SJCRH30 (cell line): ENCODE measurements at regions not wholly inside any gene's neighbourhood (a gene's known extent, or its start where the extent isn't known, plus 50 kb on each side); places are given as distances from the start of the nearest gene placed in this dataset.
"Not testable (repeated sequence)": the region's sequence is repeated elsewhere in the genome, so short reads cannot be mapped to it uniquely, and the experiment has no call there.

Experiments used
- DNase-seq, 2 experiments: peaks; one replicate each; pipeline ENCODE4 v3.0.0-alpha.2; 2015 to 2020
- H3K27ac ChIP-seq: fragments of 250-450 bp; sonication (Bioruptor Pico); 2 replicates; pipeline ENCODE4 v1.5.1; 2020; ENCODE audit warnings: mild to moderate bottlenecking, moderate library complexity
- H3K27me3 ChIP-seq: fragments of 250-450 bp; sonication (Bioruptor Pico); 2 replicates; pipeline ENCODE4 v1.5.1; 2020; ENCODE audit warnings: mild to moderate bottlenecking, moderate library complexity
- H3K36me3 ChIP-seq: fragments of 250-450 bp; sonication (Bioruptor Pico); 2 replicates; pipeline ENCODE4 v1.5.1; 2020; ENCODE audit warnings: mild to moderate bottlenecking, moderate library complexity
- H3K4me1 ChIP-seq: fragments of 250-450 bp; sonication (Bioruptor Pico); 2 replicates; pipeline ENCODE4 v1.5.1; 2020; ENCODE audit warnings: mild to moderate bottlenecking, moderate library complexity
- H3K4me3 ChIP-seq: fragments of 250-450 bp; sonication (Bioruptor Pico); 2 replicates; pipeline ENCODE4 v1.5.1; 2020; ENCODE audit warnings: mild to moderate bottlenecking, moderate library complexity
- H3K9me3 ChIP-seq: fragments of 250-450 bp; sonication (Bioruptor Pico); replicated peaks from 2 replicates; pipeline ENCODE4 v1.5.1; 2020; ENCODE audit warnings: mild to moderate bottlenecking, moderate library complexity

DNA sequence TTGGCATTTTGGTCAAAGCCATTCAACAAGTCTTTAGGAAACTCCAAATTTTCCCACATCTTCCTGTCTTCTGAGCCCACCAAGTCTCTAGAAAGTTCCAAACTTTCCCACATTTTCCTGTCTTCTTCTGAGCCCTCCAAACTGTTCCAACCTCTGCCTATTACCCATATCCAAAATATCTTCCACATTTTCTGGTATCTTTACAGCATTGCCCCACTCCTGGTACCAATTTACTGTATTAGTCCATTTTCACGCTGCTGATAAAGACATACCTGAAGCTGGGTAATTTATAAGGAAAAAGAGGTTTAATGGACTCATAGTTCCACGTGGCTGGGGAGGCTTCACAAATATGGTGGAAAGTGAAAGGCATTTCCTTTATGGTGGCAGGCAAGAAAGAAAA lies 56.1 kb upstream of the GABRA3 start:
- not testable (repeated sequence) for H3K36me3 ChIP-seq, H3K4me3 ChIP-seq, H3K9me3 ChIP-seq, H3K27ac ChIP-seq, H3K27me3 ChIP-seq, H3K4me1 ChIP-seq, DNase-seq

DNA sequence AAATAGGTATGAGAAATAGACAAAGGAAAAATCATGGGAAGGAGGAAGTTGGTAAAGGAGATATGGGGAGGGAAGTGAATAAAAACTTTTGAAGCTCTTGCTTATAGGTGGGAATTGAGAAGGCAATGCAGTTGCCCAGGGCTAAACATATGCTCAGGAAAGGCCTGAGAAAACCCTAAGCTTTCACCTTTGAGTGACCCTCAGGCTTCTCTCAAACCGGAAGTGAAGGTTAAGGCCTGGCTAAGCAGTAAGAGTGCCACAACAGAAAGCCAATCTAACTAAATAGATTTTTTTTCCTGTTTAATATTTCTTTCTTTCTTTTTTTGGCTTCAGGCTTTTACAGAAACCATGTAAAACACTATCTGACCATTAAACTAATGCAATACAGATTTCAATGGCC lies 69.5 kb upstream of the GABRA3 start:
- H3K4me3 ChIP-seq: no peak overlapping the region
- H3K4me1 ChIP-seq: no peaks in the 10 kb centered on the region
- no peaks in the 10 kb centered on the region for H3K9me3 ChIP-seq
- H3K27ac ChIP-seq: no peak overlapping the region
- H3K27me3 ChIP-seq: no peaks in the 10 kb centered on the region
- no peak for DNase-seq
- no peaks in the 10 kb centered on the region for H3K36me3 ChIP-seq

DNA sequence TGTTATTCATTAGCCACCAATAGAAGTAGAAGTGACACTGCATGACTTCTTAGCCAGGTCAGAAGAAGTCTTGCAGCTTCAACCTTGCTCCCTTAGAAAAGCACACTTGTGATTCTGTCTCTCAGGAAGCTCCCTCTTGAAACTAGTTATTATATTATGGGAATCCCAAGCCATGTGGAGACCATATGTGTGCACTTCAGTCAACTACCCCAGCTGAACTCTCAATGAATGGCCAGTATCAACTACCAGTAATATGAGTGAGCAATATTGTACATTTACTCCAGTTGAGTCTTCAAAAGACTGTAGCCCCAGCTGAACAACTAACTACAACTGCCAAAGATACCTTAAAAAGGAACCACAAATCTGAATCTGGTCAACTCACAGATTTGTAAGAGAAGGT lies 77.1 kb upstream of the GABRA3 start:
- no peaks in the 10 kb centered on the region for H3K27me3 ChIP-seq
- H3K9me3 ChIP-seq: no peaks in the 10 kb centered on the region
- DNase-seq: no peak
- H3K4me1 ChIP-seq: no peaks in the 10 kb centered on the region
- H3K36me3 ChIP-seq: no peaks in the 10 kb centered on the region
- H3K27ac ChIP-seq: no peak overlapping the region
- H3K4me3 ChIP-seq: no peak overlapping the region

DNA sequence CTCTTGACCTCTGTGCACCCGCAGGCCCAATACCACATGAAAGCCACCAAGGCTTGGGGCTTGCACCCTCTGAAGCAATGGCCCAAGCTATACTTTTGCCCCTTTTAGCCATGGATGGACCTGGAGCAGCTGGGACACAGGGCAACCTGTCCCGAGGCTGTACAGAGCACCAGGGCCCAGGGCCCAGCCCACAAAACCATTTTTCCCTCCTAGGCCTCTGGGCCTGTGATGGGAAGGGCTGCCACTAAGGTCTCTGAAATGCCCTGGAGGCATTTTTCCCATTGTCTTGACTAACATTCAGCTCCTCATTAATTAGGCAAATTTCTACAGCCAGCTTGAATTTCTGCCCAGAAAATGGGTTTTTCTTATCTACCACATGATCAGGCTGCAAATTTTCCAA lies 79.9 kb upstream of the GABRA3 start:
- Histone ChIP-seq H3K27me3 (no peaks in the 10 kb centered on the region), H3K4me3 (no peak overlapping the region), H3K27ac (no peak overlapping the region), H3K9me3 (no peaks in the 10 kb centered on the region), H3K4me1 (no peaks in the 10 kb centered on the region), H3K36me3 (no peaks in the 10 kb centered on the region)
- no peak for DNase-seq

DNA sequence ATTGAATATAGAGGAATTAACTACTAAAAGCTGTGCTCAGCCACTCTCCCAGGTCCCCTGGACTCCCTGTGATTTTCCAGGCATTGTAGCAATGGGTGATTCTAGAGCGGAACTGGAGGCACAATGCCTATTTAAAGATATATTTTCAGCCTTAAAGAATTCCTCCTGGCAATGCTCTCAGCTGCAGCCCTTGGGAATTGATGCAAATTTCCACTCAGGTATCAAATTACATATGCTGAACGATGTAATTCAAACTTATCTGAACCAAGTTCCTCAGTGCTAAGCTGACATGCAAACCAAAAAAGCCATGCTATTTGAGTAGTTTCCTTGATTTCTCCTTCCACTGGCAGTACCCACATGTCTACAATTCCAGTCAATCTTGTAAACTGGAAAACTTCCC lies 86.3 kb upstream of the GABRA3 start:
- Histone ChIP-seq H3K4me1 (no peaks in the 10 kb centered on the region), H3K9me3 (no peaks in the 10 kb centered on the region), H3K4me3 (no peak overlapping the region), H3K27me3 (no peaks in the 10 kb centered on the region), H3K36me3 (no peaks in the 10 kb centered on the region), H3K27ac (no peak overlapping the region)
- peak; percentile 1 to 8 for DNase-seq

DNA sequence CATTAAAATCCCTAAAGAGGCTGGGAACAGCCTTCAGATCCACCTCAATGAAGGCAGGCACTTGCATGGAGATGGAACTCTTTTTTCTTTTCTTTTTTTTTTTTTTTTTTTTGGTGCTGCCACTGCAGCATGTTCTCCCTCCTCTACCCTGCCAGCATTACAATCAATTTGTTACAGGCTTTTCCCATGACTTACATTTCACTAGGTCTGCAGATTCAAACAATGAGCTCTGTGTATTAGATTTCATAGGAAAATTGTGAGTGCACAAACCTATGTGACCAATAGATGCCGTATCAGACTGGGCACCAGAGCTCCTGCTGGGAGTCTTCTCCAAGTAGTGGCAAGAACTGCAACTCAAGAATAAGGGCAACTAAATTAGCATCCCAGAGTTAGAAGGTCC lies 63.8 kb upstream of the GABRQ start:
- peak; percentile 2 to 20 for DNase-seq
- H3K36me3 ChIP-seq: no peaks in the 10 kb centered on the region
- H3K4me1 ChIP-seq: no peaks in the 10 kb centered on the region
- no peak overlapping the region for H3K27ac ChIP-seq
- H3K27me3 ChIP-seq: no peaks in the 10 kb centered on the region
- H3K9me3 ChIP-seq: no peaks in the 10 kb centered on the region
- no peak overlapping the region for H3K4me3 ChIP-seq

DNA sequence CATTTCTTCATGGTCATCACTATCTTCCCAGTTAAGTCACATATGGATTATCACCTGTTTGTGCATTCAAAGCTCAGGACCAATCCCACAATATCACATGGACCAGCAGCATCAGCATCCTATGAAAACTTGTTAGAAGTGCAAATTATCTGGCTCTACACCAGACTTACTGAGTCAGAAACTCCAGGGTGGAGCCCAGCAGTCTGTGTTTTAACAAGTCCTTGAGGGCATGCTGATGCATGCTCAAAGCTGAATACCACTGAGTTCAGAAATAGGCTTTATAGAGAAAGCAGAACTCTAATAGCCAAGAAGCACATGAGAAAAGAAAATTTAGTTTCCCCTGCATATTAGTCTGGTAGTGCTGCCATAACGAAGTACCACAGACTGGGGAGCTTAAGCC lies 62.4 kb upstream of the GABRQ start:
- DNase-seq: no peak
- H3K27me3 ChIP-seq: no peaks in the 10 kb centered on the region
- no peaks in the 10 kb centered on the region for H3K36me3 ChIP-seq
- no peaks in the 10 kb centered on the region for H3K4me1 ChIP-seq
- H3K4me3 ChIP-seq: no peak overlapping the region
- no peaks in the 10 kb centered on the region for H3K9me3 ChIP-seq
- no peak overlapping the region for H3K27ac ChIP-seq

DNA sequence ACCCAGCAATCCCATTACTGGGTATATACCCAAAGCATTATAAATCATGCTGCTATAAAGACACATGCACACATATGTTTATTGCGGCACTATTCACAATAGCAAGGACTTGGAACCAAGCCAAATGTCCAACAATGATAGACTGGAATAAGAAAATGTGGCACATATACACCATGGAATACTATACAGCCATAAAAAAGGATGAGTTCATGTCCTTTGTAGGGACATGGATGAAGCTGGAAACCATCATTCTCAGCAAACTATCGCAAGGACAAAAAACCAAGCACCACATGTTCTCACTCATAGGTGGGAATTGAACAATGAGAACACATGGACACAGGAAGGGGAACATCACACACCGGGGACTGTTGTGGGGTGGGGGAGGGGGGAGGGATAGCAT lies 50.2 kb upstream of the GABRQ start:
- not testable (repeated sequence) for H3K27me3 ChIP-seq, DNase-seq, H3K9me3 ChIP-seq, H3K4me3 ChIP-seq, H3K36me3 ChIP-seq, H3K27ac ChIP-seq, H3K4me1 ChIP-seq
